GM21526 (cell line): ENCODE measurements at regions not wholly inside any gene's neighbourhood (a gene's known extent, or its start where the extent isn't known, plus 50 kb on each side); places are given as distances from the start of the nearest gene placed in this dataset.
"Not testable (repeated sequence)": the region's sequence is repeated elsewhere in the genome, so short reads cannot be mapped to it uniquely, and the experiment has no call there.

Source experiments
- ATAC-seq: cut with Tn5 transposase; IDR thresholded peaks from one replicate; pipeline ENCODE4 v1.9.1; 2021; ENCODE audit warnings: moderate library complexity; ENCODE audit not compliant: unreplicated experiment, low FRiP score

DNA sequence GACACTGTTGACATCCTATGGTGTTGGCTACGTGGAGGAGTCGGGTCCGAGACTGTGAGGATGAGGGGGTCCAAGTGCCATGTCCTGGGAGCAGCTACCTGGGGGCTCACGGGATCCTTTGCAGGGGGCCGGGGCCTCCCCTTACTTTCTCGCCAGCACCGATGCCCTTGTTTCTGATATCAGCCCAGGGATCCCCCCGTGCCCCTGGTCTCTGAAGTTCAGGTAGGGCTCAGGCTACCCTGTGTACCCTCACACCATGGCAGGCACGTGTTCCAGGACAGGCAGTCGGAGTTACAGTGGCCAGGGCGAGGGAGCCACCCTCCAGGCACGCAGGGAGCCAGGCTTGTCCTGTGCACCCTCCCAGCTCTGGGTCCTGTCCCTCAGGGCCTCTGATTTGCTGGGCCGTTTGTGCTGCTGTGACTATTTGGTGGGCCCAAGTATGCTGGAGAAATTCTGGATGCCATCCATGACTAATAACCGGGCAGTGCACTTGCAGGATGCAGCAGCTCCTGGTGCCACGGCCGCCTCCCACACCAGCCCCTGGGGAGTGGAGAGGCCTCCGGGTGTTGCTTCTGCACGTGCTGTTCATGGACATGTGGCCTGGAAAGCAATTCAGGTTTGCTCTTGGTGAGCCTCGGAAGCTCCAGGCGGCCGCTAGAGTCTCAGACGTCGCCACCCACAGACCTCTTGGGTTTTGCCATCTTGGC, 93.1 kb upstream of the SFSWAP start:
- ATAC-seq = no peak

DNA sequence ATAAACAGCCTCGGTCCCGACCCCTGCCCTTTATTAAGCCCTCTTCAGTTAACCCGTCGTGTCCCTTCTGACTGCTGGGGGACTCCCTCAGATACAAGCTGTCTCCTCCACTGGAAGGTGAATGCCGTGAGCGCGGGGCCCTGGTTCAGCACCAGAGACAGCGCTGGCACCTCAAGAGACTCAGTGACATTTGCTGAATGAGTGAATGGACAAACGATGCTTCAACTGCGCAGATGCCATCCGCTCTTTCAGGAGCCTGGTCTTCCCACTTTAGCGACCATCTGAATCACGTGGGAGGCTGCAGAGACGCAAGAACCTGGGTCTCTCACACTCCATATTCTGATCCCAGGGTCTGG, 92.6 kb upstream of the SFSWAP start:
- no peak for ATAC-seq

DNA sequence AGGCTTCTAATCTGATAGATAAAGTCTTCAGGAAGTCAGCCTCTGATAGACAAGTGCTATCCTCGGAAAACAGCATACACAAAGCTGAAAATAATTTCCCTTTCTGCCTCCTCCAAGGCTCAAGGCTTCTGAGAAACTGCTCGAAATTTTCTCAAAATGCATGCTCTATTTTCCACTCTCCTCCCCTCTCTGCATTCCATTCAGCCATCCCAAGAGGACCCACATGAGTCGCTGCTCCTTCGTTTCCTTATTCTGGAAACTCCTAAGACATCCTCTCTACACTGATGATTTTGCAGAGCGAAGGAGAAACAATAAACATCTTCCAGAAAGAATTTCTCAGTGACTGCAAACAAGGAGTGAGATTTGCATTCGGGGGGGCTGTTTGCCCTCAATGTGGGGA, 92.2 kb upstream of the SFSWAP start:
- ATAC-seq = no peak

DNA sequence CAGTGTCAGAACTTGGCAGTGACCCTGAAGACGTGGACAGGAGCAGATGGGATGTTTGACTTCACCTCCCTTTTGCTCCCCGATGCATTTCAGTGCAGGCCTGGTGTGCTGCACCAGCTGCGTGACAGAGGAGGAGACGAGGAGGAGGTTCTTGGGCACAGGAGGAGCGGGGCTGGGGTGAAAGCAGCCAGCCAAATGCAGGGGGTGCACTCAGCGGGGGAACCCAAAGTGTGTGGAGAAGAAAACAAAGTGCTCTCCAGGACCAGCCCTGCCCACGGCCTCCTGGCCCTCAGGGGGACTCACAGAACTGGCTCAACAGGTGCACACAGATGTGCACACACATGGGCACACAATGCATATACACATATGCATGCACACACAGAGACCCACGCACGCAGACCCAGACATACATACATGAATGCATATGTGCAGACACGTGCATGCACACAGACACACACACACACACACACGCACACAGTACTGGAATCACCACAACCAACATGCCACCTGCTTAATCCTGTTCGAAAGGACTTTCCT, 91.7 kb upstream of the SFSWAP start:
- no peak for ATAC-seq

DNA sequence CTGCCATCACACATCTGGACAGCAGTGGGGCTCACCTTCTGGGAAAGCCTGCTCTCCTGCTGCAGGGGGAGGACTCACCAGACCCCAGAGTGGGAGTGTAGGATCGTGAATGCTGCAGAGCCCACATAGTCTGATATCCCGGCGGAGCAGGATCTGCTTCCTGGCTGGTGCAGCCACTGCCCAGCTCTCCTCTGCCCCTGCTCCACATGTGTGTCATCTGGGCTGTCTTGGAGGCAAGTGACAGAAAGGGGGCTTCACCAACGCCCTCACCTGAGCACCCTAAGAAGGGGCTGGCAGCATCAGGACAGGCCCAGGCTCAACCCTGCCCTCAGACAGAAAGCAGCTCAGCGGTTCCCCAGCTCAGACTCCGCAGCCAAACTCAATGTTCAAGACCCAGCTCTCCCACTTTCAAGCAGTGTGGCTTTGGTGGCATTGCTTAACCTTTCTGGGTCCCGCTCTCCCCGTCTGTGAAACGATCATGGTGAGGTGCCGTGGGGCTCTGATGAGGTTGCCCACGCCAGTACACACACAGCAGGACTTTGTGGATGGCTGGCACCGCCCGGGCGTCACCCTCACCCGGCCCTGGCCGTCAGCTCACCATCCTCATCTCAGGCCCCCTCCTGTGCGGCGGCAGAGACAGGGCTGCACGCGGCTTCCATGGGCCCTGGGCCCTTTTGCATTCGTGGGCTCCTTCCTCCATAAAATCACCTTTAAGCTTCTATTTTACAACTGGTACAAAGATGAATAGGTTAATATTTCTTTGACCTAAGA, 91.0 kb upstream of the SFSWAP start:
- no peak for ATAC-seq

DNA sequence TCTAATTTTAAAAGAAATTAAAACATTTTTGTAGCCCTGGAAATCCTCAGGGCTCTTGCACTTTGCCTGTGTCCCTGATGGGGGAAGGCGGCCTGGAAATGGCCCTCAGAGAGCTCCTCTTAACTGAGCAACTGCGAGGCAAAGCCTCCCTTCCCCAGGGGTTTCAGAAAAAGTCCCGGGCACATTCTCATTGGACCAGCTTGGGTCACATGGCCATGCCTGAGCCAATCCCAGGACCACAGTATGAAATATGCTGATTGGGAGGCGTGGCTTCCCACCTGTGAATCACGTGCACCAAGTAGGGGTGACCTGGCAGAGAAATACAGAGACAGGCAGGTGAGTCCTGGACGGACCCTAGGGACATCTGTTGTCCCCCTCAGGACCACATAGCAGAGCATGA, 90.4 kb upstream of the SFSWAP start:
- no peak for ATAC-seq

DNA sequence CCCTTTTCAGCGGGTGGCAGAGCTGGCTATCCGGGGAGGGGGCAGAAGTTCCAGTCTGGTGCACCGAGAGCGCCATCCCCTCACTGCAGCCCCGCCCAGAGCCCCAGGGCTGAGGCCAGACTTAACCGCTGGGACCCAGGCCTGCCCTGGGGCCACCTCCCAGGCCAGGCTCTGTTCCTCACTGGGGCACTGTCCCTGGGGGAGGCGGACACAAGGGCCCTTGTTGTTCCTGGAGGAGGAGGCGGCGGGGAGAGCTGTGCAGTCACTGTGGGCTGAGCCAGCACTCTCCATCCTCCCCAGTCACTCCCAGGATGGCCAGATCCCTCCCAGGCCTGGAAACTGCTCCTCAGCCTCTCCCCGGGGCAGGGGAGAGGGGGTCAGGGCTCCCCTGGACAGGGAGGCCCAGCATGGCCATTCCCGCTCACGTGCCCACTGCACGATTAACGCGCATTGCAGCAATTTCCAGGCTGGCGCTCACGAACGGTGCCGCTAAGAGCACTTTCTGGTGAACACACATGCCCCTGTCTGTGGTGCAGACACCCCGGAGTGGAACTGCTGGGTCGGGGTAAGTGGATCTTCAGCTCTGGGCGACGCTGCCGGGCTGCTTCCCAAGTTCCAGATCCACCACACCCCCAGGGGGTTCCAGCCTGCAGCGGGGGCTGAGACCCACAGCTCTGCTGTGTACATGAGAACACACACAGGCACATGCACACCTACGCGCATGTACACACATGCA, 89.8 kb upstream of the SFSWAP start:
- no peak for ATAC-seq

DNA sequence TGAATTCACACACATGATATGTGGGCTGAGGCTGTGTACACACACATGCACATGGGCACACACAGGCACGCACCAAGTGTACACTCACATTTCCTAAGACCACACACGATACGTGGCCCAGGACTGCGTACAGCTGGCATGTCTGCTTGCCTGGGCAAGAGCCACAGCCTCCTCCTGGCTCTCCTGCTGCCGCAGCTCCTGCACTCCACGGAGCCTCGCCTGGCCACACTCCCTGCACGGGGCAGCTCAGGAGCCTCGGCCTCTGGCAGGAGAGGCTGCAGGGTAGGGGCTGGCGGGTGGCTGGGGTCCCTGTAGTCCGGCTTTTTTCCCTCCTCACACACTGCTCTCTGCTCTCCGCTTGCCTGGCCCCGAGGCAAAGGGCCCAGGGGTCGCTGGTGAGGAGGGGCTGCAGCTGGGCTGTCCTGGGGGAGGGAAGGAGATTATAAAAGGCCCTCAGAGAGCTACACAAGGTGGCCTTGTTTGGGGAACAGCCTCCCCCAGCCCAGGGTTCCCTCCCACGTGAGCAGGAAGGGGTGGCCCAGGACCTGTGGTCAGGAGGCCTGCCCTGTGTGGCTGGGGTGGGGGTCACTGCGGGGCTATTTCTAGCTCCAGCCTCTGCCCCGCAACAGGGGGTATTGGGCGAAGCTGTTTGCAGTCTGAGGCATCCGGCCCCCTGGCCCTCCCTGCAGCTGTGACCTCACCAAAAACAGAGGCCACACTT, 89.0 kb upstream of the SFSWAP start:
- no peak for ATAC-seq

DNA sequence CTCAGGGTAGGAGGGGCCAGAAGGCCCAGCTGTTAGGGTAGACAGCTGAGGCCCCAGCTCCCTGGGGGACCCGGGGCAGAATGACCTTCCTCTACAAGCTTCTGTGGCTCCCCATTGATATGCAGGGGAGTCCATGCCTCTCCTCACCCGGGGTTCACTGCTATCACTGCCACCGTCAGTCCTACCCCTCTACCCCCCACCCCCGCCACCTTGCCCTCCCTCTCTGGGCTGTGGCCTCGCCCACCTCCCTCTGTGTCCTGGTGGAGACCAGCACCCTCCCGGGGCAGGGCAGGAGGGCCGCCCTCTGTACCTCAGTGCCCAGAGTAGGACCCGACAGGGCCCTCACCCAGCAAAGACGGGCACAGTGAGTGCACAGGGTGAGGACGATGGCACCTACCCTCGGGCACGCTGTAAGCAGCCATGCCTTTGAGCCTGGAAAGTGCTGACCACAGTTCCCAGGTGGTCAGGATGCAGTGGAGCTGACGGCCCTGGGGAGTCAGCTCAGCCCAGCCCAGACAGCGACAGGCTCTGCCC, 88.4 kb upstream of the SFSWAP start:
- ATAC-seq = no peak

DNA sequence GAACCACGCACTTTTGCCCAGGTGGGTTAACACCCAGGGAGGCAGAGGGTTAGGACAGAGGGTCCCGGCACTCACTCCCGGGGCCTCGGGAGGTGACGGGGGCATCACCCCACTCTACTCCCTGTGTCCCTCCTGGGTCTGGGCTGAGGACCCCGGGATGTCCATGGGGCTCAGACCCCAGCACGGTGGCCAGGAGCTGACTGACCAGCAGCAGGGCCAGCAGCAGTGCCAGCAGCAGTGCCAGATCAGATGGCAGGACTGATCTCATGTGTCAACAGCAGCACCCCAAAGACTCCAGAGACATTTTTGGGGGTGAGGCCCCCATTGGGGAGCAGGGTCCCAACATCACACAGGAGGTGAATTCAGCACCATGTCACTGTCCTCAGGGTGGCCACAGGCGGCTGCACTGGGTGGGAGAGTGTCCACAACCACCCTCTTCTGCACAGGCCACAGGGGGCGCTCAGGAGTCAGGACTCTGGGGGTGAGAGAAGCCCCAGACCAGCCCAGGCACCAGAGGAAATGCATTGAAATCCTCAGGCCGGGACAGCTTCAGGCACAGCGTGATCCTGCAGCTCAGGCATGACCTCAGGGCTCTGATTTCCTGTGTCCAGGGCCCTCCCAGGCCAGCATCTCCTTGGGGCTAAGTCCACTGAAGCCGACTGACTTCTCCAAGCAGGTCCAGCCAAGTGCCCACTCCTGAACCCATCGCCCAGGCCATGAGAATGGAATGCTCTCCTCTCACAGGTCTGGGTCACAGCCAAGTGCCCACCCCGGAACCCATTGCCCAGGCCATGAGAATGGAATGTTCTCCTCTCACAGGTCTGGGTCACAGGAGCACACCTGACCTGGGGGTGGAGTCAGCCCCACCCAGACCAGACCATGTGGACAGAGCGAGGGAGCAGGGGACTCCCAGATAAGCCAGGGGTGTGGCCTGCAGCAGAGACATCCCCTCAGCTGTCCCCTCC, 87.2 kb upstream of the SFSWAP start:
- ATAC-seq = not testable (repeated sequence)

DNA sequence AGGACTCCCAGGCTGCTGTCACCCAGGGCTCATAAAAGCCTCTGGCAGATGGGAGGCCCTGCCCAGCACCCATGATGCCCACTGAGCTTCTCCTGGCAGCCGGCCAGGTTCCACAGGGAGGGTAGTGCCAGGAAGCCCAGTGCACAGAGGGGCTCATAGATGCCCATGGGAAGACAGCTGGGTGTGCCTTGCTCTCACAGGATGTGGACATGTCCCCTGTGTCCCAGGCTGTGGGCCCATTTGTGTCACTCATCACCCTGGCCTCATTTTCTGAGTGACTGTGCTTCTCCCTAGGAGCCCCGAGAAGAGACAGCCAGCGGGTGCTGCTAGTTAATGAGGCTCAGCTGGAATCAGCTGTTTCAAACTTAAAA, 86.5 kb upstream of the SFSWAP start:
- ATAC-seq = not testable (repeated sequence)

DNA sequence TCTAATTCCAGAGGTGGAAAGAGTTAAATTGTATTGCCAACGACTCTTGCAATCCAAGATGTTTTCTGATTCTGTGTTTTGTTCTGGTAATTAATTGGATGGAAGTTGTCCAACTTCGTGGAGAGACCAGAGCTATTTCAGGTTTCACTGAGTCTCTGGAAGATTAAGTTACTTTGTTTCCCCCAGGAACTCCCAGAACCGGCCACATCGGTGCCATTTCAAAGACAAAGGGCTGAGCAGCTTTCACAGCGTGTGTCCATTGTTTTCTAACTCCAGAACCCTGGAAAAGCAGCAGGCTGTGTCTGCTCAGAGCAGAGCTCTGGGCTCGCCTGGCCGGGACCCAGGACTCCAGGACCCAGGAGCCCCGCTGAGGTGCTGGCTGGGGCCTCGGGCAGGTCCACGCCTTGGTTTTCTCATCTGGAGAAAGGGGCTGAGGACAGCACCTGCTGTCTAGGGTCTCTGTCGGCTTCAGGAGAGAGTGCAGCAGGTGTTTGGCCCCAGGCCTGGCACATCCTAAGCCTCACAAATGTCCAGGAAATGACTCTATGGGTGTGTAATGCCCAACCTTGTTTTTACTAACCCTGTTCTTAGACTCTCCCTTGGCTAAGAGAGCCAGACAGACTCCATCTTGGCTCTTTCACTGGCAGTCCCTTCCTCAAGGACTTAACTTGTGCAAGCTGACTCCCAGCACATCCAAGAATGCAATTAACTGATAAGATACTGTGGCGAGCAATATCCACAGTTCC, 86.0 kb upstream of the SFSWAP start:
- not testable (repeated sequence) for ATAC-seq

DNA sequence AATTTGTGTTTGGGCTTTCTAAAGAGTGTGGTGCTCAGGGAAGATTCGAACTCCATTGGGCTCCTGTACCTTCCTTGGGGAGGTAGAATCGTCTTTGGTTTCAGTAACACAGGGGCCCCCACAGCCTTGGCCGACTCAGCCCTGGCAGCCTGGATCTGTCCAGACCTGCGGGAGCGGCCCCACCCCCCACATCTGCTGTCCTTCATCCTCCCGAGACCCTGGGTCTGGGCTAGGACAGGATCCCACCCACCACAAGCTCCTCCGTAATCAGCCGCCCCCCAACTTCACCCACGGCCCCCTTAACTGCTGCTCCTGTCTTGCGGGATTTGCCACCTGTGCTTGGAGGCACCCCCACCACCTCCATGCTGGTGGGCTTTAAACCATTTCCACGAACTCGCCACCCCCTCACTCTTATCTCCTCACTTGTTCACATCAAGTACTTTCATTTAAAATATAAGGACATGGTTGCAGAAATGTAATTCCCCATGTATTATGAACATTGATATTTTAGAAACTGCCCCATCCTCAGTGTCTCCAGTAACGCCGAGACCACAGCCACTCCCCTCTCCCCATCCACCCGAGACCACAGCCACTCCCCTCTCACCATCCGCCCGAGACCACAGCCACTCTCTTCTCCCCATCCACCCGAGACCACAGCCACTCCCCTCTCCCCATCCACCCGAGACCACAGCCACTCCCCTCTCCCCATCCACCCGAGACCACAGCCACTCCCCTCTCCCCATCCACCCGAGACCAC, 84.7 kb upstream of the SFSWAP start:
- not testable (repeated sequence) for ATAC-seq

DNA sequence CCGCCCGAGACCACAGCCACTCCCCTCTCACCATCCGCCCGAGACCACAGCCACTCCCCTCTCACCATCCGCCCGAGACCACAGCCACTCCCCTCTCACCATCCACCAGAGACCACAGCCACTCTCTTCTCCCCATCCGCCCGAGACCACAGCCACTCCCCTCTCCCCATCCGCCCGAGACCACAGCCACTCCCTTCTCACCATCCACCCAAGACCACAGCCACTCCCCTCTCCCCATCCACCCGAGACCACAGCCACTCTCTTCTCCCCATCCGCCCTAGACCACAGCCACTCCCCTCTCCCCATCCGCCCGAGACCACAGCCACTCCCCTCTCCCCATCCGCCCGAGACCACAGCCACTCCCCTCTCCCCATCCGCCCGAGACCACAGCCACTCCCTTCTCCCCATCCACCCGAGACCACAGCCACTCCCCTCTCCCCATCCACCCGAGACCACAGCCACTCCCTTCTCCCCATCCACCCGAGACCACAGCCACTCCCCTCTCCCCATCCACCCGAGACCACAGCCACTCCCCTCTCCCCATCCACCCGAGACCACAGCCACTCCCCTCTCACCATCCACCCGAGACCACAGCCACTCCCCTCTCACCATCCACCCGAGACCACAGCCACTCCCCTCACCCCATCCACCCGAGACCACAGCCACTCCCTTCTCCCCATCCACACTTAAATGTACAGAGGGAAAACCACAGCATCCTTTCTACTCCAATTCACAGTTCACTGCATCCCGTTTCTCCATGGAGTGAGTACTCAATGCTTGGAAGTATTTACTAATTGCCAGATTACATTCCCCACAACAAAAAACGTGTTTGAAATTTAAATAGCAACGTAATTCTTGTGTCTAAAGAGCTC, 83.5 kb upstream of the SFSWAP start:
- ATAC-seq = not testable (repeated sequence)

DNA sequence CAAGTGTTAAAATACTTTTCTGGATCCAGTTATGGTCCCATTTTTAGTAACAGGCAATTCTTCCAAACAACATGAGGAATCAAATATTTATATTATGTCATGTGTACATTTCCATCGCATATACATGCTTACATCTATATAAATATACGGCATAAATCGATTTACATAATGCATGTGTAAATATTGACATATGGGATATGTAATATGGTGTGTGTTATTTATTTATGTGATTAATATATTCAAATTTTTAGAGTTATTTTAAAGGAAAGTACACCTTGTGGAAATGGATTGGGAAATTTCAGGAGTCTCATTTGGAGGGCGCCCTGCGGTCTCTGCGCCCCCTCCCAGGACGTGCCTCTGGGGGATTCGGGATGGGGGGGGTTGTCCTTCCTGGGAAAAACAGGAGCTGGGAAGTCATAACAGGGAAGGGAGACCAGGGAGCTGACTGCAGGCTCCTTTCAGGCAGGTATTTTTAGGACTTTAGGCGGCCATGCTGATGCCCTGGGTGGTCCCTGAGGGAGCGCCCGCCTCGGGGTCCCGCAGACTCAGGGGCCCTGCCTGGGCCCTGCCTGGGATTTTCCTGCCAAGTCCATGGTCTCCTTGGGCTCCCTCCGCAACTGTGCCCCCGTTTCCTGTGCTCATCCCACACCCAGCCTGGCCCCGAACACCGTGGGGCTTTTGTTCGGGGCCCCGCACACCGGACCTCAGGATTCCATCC, 82.7 kb upstream of the SFSWAP start:
- no peak for ATAC-seq

DNA sequence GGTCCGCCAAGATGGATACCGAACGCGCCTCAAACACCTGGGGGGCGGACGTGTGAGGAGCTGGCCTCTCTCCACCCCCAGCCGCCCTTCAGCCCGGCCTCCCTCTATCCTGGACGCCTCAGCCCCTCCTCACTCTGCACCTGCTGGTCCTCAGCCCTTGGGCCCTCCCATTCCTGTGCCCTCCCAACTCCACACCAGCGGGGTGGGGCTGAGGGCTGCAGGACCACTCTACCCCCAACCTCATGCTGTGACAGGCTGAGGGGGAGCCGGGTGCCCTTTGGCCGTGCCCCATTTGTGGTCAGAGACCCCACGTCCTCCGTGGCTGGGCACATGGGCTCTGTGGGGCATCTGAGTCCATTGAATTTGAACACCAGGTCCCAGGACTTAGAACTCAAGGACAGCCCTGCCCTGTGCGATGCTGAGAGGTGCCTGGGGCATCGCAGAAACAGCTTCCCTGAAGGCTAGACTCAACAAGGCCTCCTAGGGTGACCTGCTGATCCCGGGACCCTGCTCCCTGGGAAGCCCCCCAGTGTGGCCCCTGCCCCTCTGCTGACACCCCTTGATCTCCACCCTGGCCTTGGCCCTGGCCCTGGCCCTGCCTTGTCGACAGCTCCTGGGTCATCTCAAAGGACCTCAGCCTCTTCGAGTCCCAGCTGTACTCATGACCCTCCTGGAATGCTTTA, 82.0 kb upstream of the SFSWAP start:
- no peak for ATAC-seq
